ENCODE measurements at regions not wholly inside any gene's neighbourhood (a gene's known extent, or its start where the extent isn't known, plus 50 kb on each side); places are given as distances from the start of the nearest gene placed in this dataset.
A peak's percentile ranks its signal among the peaks of the same experiment; 100 is the strongest.
"Not testable (repeated sequence)": the region's sequence is repeated elsewhere in the genome, so short reads cannot be mapped to it uniquely, and the experiment has no call there.

DNA sequence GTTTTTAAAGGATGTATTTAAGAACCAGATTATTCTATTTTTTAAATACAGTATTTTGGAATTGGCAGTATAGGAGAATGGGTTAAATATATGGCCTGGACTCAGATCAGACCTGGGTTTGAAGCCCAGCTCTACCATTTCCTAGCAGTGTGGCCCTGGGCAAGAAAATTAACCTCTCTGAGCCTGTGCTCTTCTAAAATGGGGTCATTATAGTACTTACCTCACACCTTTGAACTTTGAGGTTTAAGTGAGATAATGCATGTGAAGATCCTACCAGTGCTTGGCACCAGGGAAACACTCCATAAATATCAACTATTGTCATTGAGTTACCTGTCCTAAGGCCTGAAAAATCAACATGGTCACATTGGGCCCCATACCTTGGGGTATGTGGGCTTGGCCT is 93.4 kb upstream of the WSB1 start:
- H3K4me3 ChIP-seq (replicated peaks; ENCODE audit: insufficient read depth, low read length), result no peak overlapping the region
- TF ChIP-seq, protein P1, sequence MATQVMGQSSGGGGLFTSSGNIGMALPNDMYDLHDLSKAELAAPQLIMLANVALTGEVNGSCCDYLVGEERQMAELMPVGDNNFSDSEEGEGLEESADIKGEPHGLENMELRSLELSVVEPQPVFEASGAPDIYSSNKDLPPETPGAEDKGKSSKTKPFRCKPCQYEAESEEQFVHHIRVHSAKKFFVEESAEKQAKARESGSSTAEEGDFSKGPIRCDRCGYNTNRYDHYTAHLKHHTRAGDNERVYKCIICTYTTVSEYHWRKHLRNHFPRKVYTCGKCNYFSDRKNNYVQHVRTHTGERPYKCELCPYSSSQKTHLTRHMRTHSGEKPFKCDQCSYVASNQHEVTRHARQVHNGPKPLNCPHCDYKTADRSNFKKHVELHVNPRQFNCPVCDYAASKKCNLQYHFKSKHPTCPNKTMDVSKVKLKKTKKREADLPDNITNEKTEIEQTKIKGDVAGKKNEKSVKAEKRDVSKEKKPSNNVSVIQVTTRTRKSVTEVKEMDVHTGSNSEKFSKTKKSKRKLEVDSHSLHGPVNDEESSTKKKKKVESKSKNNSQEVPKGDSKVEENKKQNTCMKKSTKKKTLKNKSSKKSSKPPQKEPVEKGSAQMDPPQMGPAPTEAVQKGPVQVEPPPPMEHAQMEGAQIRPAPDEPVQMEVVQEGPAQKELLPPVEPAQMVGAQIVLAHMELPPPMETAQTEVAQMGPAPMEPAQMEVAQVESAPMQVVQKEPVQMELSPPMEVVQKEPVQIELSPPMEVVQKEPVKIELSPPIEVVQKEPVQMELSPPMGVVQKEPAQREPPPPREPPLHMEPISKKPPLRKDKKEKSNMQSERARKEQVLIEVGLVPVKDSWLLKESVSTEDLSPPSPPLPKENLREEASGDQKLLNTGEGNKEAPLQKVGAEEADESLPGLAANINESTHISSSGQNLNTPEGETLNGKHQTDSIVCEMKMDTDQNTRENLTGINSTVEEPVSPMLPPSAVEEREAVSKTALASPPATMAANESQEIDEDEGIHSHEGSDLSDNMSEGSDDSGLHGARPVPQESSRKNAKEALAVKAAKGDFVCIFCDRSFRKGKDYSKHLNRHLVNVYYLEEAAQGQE (IDR thresholded peaks at IDR 0.05; ENCODE audit: insufficient replicate concordance, low read depth), result no peak
- TF ChIP-seq SPI1 (IDR thresholded peaks at IDR 0.05; ENCODE audit: borderline replicate concordance, low read depth) (no peak), POLR2AphosphoS5 (IDR thresholded peaks at IDR 0.05; ENCODE audit: low read depth) (no peak), GABPA (IDR thresholded peaks at IDR 0.05; ENCODE audit: low read depth) (no peak)
- TF ChIP-seq, protein P2, sequence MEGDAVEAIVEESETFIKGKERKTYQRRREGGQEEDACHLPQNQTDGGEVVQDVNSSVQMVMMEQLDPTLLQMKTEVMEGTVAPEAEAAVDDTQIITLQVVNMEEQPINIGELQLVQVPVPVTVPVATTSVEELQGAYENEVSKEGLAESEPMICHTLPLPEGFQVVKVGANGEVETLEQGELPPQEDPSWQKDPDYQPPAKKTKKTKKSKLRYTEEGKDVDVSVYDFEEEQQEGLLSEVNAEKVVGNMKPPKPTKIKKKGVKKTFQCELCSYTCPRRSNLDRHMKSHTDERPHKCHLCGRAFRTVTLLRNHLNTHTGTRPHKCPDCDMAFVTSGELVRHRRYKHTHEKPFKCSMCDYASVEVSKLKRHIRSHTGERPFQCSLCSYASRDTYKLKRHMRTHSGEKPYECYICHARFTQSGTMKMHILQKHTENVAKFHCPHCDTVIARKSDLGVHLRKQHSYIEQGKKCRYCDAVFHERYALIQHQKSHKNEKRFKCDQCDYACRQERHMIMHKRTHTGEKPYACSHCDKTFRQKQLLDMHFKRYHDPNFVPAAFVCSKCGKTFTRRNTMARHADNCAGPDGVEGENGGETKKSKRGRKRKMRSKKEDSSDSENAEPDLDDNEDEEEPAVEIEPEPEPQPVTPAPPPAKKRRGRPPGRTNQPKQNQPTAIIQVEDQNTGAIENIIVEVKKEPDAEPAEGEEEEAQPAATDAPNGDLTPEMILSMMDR (IDR thresholded peaks at IDR 0.05; ENCODE audit: insufficient read depth, low read length), result no peak
- H3K27me3 ChIP-seq (ENCODE audit: insufficient read depth, poor library complexity, severe bottlenecking), result no peaks in the 10 kb centered on the region

DNA sequence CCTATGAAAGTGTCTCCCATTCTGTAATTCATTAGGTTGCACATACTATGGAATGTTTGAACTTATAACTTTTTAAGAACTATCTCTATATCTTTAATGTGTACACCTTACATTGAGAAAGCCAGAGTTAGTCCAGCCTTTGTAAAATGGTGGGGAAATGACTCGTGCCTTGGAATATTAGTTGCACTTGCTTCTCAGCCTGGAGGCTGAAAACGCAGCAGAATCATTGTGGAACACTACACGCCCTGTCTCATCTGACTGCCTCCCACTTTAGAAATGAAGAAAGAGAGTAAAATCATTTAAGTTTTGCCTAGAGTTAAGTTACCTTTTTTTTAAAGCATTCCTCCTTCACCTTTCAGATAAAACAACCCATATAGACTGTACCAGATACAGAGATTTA is 90.7 kb upstream of the WSB1 start:
- Histone ChIP-seq H3K27me3 (ENCODE audit: insufficient read depth, poor library complexity, severe bottlenecking) (no peaks in the 10 kb centered on the region), H3K4me3 (replicated peaks; ENCODE audit: insufficient read depth, low read length) (no peak overlapping the region), H3K27ac (replicated peaks) (no peak overlapping the region)
- DNase-seq (ENCODE audit: low read depth in 1 of 2, low spot score in 1 of 2), result no peak
- no peak for TF ChIP-seq SPI1 (IDR thresholded peaks at IDR 0.05; ENCODE audit: borderline replicate concordance, low read depth)
- TF ChIP-seq POLR2AphosphoS5 (IDR thresholded peaks at IDR 0.05; ENCODE audit: low read depth), result no peak
- TF ChIP-seq, protein P2 (IDR thresholded peaks at IDR 0.05; ENCODE audit: insufficient read depth, low read length), result no peak
- no peak for TF ChIP-seq GABPA (IDR thresholded peaks at IDR 0.05; ENCODE audit: low read depth)
- TF ChIP-seq, protein P1 (IDR thresholded peaks at IDR 0.05; ENCODE audit: insufficient replicate concordance, low read depth), result no peak

More for the DNA sequence above, 93.4 kb upstream of the WSB1 start:
- no peak overlapping the region for H3K27ac ChIP-seq (replicated peaks)
- no peak for DNase-seq (ENCODE audit: low read depth in 1 of 2, low spot score in 1 of 2)

DNA sequence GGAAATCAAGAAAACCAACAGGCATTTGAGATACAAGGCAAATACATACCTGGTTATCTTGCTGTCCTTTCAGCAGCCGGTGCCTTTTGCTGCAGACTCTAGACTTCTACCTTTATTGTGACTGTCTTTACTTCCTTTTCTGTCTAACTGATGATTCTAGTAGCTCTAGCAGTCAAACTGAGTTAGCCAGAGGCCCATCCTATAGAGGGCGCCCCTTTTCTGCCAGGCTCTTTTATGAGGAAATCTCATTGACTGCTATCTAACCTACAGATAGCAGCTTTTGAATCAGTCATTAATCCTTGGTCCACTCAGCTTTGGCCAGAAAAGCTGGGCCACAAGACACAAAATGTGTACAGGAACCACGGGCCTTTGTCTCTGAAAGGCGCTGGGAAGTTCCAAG is 87.5 kb upstream of the WSB1 start:
- H3K27ac ChIP-seq (replicated peaks), result no peak overlapping the region
- TF ChIP-seq, protein P2 (IDR thresholded peaks at IDR 0.05; ENCODE audit: insufficient read depth, low read length), result peak; percentile 7
- no peak for TF ChIP-seq GABPA (IDR thresholded peaks at IDR 0.05; ENCODE audit: low read depth)
- H3K27me3 ChIP-seq (ENCODE audit: insufficient read depth, poor library complexity, severe bottlenecking), result no peaks in the 10 kb centered on the region
- H3K4me3 ChIP-seq (replicated peaks; ENCODE audit: insufficient read depth, low read length), result no peak overlapping the region
- peak; percentile 34 to 56 for DNase-seq (ENCODE audit: low read depth in 1 of 2, low spot score in 1 of 2)

DNA sequence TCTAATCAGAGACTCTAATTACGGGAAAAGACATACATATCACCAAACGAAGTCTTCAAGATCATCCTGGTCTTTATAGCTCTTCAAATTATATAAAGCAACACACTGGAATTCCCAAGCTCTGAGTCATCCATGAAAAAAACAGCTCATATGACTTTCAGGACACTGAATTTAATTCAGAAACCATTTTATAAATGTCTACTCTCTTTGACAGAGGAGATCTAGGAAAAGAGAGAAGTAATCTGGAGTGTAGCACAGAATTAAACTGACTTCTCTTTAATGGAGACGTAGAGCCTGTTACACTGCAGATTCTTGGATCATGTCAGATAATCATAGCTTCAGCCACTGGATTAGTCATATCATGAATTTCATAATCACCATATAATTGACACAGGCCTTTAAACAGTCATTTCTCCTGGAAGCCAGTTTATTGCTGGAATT is 86.8 kb upstream of the WSB1 start:
- Histone ChIP-seq H3K27ac (replicated peaks) (no peak overlapping the region), H3K27me3 (ENCODE audit: insufficient read depth, poor library complexity, severe bottlenecking) (no peaks in the 10 kb centered on the region), H3K4me3 (replicated peaks; ENCODE audit: insufficient read depth, low read length) (no peak overlapping the region)
- TF ChIP-seq, protein P1 (IDR thresholded peaks at IDR 0.05; ENCODE audit: insufficient replicate concordance, low read depth), result no peak
- TF ChIP-seq POLR2AphosphoS5 (IDR thresholded peaks at IDR 0.05; ENCODE audit: low read depth), result no peak
- TF ChIP-seq GABPA (IDR thresholded peaks at IDR 0.05; ENCODE audit: low read depth), result no peak
- TF ChIP-seq, protein P2 (IDR thresholded peaks at IDR 0.05; ENCODE audit: insufficient read depth, low read length), result no peak
- no peak for TF ChIP-seq SPI1 (IDR thresholded peaks at IDR 0.05; ENCODE audit: borderline replicate concordance, low read depth)
- peak in 1 of 2 experiments; percentile 31 for DNase-seq (ENCODE audit: low read depth in 1 of 2, low spot score in 1 of 2)

DNA sequence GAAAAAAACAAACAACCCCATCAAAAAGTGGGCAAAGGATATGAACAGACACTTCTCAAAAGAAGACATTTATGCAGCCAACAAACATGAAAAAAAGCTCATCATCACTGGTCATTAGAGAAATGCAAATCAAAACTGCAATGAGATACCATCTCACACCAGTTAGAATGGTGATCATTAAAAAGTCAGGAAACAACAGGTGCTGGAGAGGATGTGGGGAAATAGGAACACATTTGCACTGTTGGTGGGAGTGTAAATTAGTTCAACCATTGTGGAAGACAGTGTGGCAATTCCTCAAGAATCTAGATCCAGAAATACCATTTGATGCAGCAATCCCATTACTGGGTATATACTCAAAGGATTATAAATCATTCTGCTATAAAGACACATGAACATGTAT is 85.5 kb upstream of the WSB1 start:
- not testable (repeated sequence) for H3K4me3 ChIP-seq (replicated peaks; ENCODE audit: insufficient read depth, low read length); DNase-seq (ENCODE audit: low read depth in 1 of 2, low spot score in 1 of 2); H3K27ac ChIP-seq (replicated peaks); H3K27me3 ChIP-seq (ENCODE audit: insufficient read depth, poor library complexity, severe bottlenecking)
